NCI-H69 (cell line): ENCODE measurements at regions not wholly inside any gene's neighbourhood (a gene's known extent, or its start where the extent isn't known, plus 50 kb on each side); places are given as distances from the start of the nearest gene placed in this dataset.

Source experiments
- DNase-seq: peaks from one replicate; lab custom pipeline; 2025; lab: John Stamatoyannopoulos, UW

GRCh38 chr11:112785719-112786118 is 175.5 kb upstream of the NCAM1 start:
- no peak for DNase-seq

DNA sequence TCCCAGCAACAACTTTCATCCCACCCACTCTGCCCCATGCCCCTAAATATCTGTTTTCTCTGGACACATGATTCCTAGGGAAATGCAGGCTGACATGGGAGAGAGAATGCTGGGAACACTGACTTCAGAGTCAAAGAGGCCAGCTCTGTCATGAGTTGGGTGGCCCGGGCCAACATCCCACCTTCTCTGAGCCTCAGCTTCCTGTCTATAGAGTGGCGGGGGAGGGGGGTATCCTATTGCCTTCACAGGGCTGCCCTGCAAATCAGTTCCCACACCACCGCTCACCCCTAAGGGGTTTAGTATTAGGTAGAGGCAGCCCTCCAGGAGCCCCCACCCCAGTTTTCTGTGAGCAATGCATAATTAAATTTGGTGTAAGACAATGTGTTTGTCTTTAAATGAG is 175.0 kb upstream of the NCAM1 start:
- DNase-seq: no peak

DNA sequence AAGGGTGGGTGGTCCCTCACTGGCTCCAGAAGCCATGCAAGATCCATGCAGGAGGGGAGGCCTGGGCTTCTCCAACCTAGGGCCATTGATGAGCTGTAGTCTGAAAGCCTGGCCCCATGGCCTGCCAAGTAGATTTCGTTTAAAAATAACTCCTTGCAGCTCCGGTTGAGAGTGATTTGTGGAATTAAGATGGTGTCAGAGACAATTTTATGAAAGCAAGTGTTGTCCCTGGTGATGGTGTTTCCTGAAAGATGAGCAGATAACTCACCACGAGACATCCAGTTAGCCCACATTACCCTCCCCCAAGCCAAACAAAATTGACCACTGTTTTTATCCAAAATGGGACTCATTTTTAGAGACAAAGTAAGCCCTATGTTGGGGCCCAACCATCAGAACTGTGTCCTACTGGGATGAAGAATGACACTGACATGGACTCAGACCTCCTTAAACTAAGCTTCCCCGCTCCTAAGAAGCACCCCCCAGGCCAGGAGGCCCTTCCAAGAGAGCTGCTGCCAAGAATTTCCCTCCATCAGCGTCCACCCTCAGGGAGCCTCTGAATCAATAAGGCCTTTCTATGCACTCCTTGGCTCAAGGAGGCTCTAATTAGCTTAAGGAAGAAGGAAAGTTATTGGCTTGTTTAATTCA is 174.2 kb upstream of the NCAM1 start:
- no peak for DNase-seq

GRCh38 chr11:112789481-112789880 is 171.7 kb upstream of the NCAM1 start:
- DNase-seq: no peak

DNA sequence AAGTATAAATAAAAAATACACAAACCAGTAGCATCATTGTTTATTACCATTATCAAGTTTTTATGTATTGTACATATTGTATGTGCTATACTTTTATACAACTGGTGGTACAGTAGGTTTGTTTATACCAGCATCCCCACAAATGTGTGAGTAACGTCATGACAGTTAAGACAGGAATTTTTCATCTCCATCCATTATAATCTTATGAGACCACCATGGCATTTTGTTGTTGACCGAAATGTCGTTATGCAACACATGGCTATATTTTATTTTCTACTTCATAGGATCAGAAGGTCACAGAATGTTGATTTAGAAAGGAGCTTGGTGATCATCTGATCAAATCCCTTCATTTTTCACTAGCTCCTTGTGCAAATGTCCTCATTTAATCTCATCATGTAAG is 170.9 kb upstream of the NCAM1 start:
- DNase-seq: no peak

DNA sequence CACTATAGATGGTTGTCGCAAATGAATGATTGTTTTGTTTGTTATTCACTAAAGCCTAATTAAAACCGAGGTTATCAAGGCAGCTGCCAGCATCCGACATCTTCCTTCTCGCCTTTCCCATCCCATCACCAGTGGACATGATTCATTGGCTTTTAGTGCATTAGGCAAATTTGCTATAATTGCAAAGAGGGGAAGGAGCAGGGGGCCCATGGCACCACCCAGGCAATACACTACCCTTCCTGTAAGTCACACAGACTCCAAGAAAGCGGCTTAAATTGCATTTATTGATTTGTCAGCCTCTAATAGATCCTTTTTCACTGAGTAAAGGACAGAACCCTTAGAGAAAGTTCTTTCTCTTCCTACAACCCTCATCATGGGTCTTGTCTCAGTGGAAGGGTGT is 169.2 kb upstream of the NCAM1 start:
- peak; percentile 32 for DNase-seq

GRCh38 chr11:112793416-112793815 is 167.8 kb upstream of the NCAM1 start:
- no peak for DNase-seq

- DNase-seq: no peak
Observed at GRCh38 chr11:112794331-112794846, 166.8 kb upstream of the NCAM1 start.

GRCh38 chr11:112795142-112795815 is 165.9 kb upstream of the NCAM1 start:
- DNase-seq: peak; percentile 84

- peak; percentile 60 for DNase-seq
Observed at GRCh38 chr11:112795911-112796649, 165.1 kb upstream of the NCAM1 start.

DNA sequence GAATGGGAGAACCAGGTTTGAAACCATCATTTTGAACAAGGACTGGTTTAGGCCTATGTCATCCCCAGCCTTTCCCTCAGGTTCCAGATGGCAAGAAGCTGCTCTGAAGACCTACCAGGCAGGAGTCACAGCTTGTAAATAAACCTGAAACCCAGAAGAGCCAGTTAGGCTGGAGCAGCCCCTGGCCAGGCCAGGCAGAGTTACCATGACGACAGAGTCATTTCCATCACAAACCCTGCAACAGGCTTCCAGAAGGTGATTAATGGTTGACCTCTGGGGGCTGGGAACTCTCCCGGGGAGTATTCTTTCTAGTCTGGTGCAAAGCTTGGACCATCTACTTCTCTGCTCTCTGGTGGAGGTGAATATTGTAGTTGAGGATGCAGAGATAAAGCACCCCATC is 164.1 kb upstream of the NCAM1 start:
- DNase-seq: peak; percentile 89

DNA sequence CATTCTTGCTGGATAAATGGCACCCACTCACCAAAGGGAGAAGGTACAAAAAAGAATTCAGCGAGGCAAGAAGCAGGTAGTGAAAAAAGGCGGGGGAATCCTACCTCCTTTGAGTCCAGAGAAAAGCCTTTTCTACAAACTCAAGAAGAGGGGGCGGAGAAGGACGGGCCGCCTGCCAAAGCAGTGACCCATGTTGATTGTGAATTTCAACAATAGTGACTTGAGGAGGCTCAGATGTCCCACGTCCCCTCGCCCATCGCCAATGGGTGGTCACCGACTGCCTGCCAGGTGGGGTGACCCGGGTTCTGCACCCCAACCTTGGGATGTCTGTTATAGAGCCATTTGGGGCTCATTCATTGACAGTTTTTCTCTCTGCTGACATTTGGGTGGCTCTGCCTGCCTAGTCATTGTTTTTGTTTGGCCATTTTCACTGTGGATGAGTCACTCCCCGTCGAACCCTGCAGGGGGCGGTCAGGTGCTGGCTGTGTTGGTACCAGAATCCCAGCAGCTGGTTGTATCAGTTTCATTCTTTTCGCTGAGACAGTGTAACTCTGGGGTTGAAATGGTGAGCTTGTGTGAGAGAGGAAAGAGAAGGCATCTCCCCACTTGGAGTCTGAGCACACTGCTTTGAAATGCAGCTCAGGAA is 163.4 kb upstream of the NCAM1 start:
- peak; percentile 89 for DNase-seq

- DNase-seq: no peak
Observed at GRCh38 chr11:112801025-112801816, 160.0 kb upstream of the NCAM1 start.

GRCh38 chr11:112801817-112802088 is 159.5 kb upstream of the NCAM1 start:
- DNase-seq: no peak

GRCh38 chr11:112805658-112806057 is 155.6 kb upstream of the NCAM1 start:
- DNase-seq: peak; percentile 97

GRCh38 chr11:112806256-112806655 is 155.0 kb upstream of the NCAM1 start:
- no peak for DNase-seq

DNA sequence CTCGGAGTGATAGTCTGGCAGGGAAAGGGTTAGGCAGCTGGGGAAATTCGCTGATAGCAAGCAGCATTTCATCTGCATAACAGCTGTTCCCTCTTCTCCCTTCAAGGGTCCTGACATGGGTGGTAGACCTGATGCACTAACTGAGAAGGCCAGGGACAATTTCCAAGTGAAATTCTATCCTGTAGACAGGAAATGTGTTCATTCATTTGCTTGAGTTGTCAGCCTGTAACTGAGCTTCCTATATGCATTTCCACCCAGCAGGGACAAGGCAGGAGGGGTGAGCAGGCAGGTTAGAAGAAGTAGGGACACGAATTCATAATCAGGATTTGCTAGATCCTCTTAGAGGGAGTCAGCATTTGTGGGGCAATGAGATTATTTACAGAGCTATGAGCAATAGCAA is 154.3 kb upstream of the NCAM1 start:
- peak; percentile 85 for DNase-seq

DNA sequence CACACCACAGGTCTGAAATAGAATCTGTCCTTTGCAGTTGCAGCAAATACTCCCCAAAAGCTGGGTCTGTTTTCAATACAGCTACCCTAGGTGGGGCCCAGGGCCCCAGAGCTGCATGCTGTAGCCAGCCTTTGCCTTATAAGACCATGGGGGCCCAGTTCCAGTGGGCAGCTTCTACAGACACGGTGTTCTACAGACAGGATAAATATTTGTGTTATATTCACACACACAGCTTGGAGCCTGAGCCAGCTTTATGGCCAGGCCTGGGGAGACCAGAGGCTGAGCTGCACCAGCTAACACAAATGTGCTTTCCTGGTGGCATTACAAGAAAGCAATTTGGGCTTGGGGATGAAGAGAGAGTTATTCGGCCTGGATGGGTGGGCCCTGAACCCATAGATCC is 151.8 kb upstream of the NCAM1 start:
- peak; percentile 29 for DNase-seq

GRCh38 chr11:112810951-112811350 is 150.3 kb upstream of the NCAM1 start:
- DNase-seq: peak; percentile 48

DNA sequence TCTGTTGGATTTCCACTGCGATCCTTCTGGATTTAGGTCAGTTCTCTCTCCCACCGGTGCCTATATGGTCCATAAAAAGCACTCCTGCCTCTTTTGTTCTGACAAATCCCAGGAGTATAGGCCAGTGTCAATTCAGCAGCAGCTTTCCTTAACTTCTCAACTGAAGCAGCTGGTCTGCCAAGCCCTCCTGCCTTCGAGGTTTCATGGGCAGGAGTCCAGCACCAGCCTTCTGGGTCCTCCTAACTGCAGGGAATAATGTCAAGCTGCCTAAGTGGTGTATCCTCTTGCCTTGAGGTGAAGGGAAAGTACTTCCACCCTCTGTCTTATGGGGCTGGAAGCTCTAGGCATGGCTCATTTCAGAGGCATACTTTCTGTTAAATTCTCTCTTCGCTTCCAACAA is 149.4 kb upstream of the NCAM1 start:
- peak; percentile 93 for DNase-seq

DNA sequence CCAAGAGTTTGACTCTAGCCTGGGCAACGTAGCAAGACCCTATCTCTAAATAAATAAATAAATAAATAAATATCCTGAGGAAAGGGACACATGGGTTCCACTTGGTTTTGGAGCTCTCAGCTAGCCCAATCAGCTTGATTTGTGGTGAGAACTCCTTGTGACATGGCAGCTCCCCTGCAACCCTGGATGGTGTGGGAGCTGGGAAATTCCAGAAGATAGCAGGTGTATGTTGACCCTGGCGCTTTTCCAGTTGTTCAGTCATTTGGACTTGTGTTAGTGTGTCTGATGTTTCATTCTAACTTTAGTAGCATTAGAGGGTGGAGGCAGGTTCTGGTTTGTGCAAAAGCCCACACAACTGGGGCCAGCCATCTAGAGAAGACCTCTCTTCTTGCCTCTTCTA is 148.5 kb upstream of the NCAM1 start:
- no peak for DNase-seq

DNA sequence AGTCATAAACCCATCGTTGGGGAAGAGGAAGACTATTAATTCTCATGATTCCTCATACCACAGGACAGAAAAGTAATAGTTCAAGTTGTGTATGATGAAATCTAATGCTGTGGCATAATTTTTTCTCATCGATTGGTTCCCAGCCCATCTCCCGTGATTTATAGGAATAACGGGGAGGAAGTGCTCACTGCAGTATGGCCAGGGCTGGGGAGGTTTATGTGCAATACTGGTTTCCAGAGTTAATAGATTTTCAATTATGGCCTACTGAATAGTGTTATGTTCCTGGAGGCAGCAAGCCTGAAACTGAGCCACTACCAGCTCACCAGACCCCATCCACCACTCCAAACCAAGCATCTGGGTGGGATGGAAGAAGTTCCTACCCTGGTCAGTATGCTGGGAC is 147.1 kb upstream of the NCAM1 start:
- DNase-seq: no peak
